ENCODE measurements at regions not wholly inside any gene's neighbourhood (a gene's known extent, or its start where the extent isn't known, plus 50 kb on each side); places are given as distances from the start of the nearest gene placed in this dataset.

DNA sequence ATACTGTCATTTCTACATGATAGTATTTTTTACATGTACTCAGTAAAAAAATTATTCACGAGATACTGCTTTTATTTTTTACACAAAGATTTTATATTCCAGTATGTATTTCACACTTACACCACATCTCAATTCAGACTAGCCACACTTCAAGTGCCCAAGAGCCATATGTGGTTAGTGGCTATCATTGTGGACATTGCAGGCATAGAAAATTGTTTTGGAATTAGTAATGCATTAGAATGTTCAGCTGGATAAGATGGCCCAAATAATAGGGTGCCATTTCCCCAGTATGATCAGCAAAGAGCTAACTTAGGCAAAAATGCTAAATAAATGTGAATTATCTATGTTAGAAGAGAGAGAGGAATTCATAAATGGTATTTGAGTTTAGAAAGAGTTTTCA, 203.8 kb upstream of the MCTP2 start:
- DNase-seq (no peak), ATAC-seq (no peak)
- intact Hi-C loops (cut with micrococcal nuclease) = no loop called here

DNA sequence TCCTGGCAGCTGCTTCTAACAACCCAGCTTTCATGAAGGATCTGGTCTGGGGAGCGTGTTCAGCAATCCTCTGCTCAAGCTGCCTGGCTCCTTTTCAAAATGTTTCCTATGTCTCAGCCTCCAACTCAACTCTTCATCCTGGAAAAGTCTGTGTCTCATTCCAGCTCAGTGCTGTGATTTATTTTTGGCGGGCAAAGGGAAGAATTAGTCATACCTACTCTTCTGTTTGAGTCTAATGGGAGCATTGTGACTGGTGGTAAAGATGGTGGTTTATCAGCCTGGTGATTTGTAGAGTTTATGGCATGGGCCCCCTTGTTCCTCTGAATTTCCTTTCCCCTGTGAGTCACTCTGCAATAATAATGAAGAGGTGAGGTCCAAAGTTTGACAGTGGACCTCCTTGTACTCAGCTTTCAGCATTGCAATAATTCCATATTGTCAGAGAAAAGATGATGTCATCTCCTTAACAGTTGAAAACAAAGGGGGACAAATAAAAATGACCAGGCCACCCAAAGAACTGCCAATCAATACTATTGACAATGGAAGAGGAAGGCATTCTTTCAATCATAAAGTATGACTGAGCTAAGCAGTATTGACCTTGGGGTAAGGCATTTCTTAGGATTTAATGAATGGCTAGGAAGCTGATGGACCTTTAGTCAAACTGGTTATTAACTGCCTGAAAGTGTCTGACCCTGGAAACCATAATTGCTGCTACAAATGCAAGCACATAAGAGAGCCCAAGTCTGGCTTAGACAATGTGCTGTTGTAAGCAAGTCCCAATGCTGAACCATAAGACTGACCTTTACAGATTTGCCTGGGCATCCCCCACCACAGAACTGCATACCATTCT, 204.7 kb upstream of the MCTP2 start:
- intact Hi-C loops (cut with micrococcal nuclease) = no loop called here
- DNase-seq (no peak), ATAC-seq (peak; percentile 51)

DNA sequence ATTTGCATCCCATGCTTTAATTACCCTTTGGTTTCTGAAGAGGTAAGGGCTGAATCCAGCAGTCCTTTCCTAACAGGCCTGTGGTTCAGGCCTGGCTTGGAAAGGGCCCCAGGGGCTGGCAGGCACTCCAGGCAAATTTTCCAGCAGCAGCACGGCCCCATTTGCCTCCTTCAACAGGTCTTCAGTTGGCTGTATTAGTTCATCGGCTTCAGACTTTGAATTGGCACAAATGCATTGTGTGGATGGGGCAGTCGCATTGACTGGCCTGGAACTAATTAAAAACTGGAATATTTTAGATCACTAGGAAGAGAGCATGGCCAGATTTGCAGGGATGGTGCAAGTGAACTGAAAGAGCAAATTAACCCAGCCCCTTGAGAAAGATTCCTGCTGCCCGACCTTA, 207.8 kb upstream of the MCTP2 start:
- ATAC-seq = peak; percentile 70
- DNase-seq = peak; percentile 37
- intact Hi-C loops (cut with micrococcal nuclease) = no loop called here

DNA sequence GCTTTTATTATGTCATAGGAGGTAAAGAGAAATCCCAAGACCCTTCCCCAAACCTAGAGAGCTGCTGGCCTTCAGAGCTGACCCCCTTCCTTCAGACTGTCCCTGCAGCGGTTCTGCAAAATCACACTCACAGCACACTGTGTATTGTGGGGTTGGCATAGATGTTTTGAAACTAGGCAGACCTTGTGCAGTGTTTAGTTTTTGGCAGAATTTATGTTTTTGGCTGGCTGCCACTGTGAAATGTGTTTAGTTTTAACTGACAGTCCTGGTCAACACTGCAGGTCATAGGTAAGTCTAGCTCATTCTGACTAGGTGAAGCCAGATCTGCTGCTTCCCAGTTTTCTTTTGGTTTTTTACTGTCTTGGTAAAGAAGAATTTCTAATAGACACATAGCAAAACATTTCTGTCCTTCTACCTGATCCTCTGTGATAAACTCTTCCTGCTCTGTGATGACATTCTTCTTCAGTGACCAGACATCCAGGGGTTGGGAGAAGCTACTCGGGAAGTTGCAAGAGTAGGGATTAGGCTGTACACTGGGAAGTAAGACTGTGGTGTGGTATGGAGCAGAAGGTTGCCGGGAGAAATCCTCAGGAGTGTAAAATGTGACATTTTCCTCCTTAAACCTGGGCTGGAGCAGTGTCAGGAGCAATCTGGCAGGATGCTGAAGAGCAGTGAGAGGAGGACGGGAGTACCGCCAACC, 209.6 kb upstream of the MCTP2 start:
- no peak for ATAC-seq

DNA sequence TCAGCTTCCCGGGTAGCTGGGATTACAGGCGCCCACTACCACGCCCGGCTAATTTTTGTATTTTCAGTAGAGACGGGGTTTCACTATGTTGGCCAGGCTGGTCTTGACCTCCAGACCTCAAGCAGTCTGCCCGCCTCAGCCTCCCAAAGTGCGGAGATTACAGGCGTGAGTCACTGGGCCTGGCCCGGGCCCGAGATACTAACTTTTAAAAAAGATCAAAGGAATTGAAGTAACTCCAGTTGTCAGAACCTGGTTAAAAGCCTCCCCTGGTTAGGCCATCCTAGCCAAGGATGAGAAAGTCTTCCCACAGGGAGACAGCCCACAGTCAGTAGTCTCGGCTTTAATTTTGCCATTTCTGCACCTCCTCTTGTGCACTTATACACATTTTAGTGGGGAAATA, 212.3 kb upstream of the MCTP2 start:
- DNase-seq (no peak), ATAC-seq (no peak)
- intact Hi-C loops (cut with micrococcal nuclease) = no loop called here

More for the DNA sequence above, 209.6 kb upstream of the MCTP2 start:
- intact Hi-C loops (cut with micrococcal nuclease) = no loop called here
- no peak for DNase-seq

DNA sequence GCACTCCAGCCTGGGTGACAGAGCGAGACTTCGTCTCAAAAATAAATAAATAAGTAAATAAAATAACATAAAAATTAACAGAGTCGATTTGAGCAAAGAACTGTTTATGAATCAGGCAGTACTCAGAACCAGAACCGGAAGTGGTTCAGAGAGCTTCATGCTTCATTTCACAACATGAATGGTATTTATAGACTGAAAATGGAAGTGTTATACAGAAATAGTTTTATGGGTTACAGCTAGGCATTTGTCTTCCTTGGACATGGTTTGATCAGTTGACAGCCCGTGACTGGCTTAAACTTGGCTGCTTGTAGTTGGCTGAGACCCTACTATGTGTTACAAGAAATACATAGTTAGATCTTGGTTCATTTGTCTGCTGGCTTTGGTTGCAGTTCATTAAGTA, 216.0 kb upstream of the MCTP2 start:
- ATAC-seq = no peak
- intact Hi-C loops (cut with micrococcal nuclease) = no loop called here
- no peak for DNase-seq

DNA sequence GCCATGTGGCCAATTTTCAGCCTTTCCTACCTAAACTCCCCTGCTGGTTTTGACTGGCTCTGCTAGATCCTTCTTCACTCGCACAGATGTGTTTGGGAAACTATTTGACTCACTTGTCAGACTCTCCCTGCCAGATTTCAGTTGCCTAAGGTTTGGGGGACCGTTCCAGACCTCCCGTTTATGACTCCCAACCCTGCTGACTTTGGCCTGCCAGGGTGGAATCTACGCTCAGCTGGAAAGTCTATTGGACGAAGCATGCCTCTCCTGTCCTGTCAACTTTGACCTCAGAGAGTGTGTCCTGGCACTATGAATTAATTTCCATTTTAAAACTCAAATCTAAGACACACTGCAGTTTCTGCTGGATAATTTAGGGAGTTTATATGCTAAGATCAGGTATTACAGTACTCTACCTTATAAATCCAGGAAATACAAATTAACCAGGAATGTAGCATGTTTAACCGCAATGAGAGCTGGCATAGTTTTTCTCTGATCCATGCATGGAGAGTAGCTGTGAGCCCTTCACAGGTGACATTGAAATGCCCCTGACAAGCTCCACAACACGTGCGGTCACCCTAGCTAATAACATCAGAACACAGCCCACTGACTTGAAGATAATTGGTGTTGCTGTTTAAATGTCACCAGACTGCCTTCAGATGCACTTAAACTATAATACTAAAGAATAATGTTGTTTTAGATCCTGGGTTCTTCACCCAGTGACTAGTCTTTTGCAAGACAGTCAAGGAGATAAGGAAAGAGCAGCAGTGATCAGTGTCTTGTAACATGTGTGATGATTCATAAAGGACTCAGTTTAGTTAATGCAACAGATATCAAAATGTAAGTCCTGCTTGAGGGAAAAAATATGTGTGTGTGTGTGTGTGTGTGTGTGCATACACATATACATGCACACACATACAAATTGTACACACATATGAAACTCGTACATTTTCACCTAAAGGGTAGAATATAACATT, 223.0 kb upstream of the MCTP2 start:
- intact Hi-C loops (cut with micrococcal nuclease) = no loop called here
- DNase-seq (no peak), ATAC-seq (no peak)

DNA sequence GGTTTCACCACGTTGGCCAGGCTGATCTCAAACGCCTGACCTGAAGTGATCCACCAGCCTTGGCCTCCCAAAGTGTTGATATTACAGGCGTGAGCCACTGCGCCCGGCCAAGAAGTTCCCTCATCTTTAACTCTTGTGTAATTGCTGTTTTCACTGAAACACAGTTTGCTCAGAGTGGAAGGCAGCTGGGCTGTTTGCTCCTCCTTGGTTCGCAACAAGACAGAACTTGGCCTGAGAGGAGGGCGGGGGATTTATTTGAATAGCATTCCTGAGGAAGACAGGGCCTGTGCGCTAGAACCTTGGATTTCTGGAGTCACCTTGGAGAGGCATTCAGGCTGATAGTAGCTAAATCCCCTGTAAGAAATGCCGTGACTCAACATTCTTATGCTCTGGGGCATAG, 226.7 kb upstream of the MCTP2 start:
- peak; percentile 71 for DNase-seq
- ATAC-seq = peak; percentile 92
- intact Hi-C loops (cut with micrococcal nuclease) = no loop called here

DNA sequence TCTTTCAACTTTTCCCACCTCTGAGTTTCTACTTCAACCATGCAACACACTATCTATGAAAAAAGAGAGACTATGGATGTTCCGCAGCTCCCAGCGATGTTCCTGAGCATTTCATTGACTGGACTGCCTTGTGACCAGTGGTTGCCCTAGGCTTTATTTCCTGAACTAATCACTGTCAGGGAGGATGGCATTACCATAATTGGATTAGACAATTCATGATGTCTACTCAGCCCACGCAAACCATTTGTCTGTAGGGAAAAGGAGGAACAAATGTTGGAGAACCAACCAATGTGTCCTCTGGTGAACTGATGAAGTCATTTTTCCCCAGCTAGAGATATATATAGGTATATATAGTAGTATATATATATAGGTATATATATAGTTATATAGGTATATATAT, 229.3 kb upstream of the MCTP2 start:
- intact Hi-C loops (cut with micrococcal nuclease) = no loop called here
- DNase-seq = no peak
- no peak for ATAC-seq

DNA sequence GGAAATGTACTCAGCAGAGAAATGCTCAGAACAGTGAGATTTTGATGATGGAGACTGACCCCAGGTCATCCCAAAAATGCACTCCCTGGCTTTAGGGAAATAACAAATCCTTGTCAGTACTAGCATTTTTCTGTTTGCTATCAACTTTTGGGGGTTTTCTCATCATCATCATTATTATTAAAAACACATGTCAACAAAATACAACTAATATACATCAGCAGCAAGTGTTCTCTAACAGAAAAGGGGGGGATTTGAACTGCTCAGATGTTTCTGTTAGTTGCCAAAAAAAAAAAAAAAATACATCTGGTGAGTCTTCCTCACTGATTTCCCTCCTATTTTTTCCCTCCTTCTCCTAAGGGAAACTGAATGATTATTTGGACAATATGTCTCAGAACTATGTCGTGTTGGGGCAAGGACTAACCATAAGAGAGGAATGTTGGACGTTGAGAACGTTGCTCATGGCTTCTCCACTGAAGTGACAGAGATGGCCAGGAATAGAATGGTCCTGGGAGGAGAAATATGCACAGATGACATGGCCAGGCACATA, 230.0 kb upstream of the MCTP2 start:
- DNase-seq = no peak
- intact Hi-C loops (cut with micrococcal nuclease) = no loop called here
- ATAC-seq = peak; percentile 50

DNA sequence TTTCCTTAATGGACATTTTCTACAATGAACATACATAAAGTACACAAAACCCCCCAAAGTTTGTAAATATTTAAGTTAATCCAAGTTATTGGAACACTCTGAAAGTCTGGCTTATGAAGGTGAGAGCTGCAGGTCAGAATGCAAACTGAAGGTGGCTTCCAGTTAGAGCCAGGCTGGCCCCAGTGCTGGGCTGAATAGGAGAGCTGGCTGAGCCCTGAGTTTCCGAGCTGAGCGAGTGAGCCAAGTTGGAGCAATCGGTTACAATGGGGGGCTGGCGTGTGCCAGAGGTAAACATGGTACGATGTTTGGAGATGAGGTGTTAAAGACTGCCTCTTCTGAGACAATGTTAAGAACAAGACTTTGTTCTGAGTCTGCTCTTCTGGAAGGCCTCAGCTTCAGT, 230.8 kb upstream of the MCTP2 start:
- ATAC-seq (peak; percentile 39), DNase-seq (peak; percentile 35)
- intact Hi-C loops (cut with micrococcal nuclease) = no loop called here

DNA sequence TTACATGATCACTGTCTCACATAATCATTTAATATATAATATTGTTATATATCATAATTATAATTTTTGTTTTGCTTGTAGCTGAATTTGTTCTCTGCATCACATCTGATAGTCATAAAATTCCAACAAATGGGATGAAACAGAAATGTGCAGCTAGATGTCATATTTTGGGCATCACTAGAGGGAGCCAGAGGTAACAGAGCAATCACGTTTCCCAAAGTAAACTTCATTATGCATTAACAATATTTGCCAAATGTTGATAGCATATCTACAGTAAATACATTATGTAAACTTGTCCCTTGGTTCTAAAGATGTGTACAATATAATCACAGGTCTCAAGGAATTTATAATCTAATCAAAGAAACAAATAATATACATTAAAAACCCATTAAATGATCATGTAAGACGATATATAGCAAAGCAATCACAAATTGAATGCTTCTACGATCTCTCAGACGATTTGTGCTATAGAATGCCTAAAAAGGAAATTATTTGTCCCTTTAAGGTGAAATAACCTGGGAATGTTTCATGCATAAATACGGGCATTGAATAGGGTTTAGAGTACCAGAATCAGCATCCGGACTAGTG, 234.2 kb upstream of the MCTP2 start:
- no peak for DNase-seq
- intact Hi-C loops (cut with micrococcal nuclease) = no loop called here
- ATAC-seq = no peak

DNA sequence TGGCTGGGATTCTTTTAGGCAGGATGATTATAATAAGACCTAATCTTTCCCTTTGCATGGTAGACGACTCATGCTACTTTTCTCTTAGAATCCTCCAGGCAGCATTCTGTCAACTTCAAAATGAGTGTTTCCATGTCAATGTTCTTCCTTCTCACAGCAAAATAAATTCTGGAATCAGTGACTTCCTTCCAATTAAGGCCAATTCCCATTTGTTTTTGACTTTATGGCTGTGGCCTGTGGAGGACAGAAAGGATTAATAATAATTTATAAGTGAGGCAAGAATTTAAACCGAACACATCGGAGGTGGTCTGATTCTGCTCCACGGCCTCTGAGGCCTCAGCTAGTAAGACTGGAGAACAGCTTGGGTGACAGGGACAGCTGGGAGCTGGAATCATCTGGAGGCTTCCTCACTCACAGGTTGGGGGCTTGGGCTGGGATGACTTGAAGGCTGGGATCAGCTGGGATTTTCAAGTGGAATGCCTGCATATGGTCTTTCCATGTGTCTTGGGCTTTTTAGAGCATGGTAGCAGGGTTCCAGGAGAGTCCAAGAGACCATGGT, 241.8 kb upstream of the MCTP2 start:
- intact Hi-C loops (cut with micrococcal nuclease) = no loop called here
- ATAC-seq = no peak
- DNase-seq = no peak

DNA sequence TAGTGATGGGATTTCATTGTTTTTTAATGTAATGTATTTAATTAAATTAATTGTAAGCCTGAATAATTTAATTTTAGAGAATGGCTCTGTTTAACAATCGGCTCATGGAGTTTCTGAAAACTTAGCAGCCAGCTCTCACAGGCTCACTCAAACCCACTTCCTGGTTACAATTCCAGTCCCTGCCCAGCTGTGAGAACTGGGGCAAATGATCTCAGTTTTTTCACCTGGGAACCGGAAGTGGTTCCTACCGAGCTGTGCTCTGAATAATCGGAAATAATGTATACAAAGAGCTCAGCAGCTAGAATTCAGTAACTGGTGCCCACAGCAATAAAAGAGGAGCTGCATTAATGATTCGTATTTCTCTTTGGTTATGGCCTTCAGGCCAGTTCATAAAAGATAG, 244.3 kb upstream of the MCTP2 start:
- DNase-seq (no peak), ATAC-seq (no peak)
- intact Hi-C loops (cut with micrococcal nuclease) = no loop called here

DNA sequence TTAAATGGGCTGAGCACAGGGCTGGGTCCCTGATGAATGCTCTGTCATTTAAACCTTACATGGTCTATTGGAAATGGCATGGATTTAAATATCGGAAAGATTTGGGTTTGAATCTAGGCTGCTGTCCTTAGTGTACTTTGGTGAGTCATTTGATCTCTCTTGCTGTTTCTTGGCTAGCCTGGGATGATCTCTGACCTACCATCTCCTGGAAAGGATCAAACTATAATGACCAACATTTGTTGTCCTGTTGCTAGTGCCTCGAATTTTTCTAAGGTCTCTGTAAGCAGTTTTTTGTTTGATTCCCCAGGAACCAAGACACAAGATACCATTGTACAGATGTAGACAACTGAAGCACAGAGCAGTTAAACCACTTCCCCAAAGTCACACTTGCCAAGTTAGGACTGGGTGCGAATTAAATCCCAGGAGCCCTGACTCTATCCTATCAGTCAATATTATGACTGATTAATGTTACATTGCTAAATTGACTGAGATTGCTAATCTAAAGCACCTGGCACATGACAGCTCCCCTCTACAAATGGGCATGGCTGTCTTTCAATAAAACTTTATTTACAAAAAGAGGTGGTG, 244.9 kb upstream of the MCTP2 start:
- no peak for DNase-seq
- intact Hi-C loops (cut with micrococcal nuclease) = no loop called here
- no peak for ATAC-seq

DNA sequence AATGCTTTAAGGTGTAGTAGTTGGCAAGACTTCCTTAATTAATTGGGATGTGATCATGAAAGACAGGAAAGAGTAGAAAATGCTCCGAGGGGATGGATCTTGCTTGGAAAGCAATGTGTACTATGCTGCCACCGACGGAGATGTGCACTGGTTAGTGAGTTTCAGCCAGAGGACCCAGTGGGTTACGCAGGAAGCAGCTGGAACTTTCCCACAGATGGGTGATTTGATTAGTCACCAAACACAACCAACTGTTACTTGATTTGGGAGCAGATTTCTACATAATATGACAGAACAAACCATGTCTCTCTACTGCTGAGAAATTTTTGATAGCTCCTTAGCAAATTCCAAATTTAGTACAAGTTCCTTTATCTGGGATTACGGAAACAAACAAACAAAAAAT, 245.4 kb upstream of the MCTP2 start:
- ATAC-seq (no peak), DNase-seq (no peak)
- intact Hi-C loops (cut with micrococcal nuclease) = no loop called here

DNA sequence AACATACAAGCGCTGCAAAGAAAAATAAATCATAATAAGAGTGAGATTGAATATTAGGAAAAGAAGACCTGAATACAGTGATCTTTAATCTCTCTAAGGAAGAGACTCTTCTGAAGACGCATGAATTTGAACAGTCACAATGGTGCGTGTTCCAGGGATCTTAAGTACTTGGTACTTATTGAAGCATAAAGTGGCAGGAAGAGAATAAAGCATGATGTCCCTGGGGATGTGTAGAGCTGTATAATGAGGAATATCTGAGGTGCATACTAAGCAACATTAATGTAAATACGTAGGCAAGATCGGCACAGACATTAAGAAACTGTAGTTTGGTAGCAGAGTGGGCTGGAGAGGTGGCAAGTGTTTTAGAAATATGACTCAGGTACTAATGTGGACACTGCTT, 246.2 kb upstream of the MCTP2 start:
- no peak for DNase-seq
- ATAC-seq = no peak
- intact Hi-C loops (cut with micrococcal nuclease) = no loop called here

DNA sequence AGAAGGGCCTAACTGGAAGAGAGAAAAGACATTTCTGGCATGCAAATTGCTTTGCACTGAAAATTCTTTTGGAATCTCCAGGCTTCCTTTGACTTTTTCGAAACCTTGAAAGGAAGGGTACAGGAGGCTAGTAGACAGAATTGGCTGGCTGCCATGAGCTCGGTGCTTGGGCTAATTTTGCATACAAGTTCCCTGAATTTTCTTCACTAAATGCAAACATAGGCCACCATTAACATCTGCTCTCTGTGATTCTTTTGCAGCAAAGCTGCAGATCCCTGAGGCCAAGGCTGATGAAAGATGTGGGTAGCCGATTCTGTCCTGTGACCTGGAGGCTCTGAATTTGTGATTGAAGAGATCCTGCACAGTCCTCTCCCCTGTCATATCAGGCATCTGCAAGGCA, 247.8 kb upstream of the MCTP2 start:
- ATAC-seq = no peak
- peak; percentile 38 for DNase-seq
- intact Hi-C loops (cut with micrococcal nuclease) = no loop called here

Measured in left ventricle myocardium superior (tissue), 1 donor.